ENCODE measurements at regions not wholly inside any gene's neighbourhood (a gene's known extent, or its start where the extent isn't known, plus 50 kb on each side); places are given as distances from the start of the nearest gene placed in this dataset.

DNA sequence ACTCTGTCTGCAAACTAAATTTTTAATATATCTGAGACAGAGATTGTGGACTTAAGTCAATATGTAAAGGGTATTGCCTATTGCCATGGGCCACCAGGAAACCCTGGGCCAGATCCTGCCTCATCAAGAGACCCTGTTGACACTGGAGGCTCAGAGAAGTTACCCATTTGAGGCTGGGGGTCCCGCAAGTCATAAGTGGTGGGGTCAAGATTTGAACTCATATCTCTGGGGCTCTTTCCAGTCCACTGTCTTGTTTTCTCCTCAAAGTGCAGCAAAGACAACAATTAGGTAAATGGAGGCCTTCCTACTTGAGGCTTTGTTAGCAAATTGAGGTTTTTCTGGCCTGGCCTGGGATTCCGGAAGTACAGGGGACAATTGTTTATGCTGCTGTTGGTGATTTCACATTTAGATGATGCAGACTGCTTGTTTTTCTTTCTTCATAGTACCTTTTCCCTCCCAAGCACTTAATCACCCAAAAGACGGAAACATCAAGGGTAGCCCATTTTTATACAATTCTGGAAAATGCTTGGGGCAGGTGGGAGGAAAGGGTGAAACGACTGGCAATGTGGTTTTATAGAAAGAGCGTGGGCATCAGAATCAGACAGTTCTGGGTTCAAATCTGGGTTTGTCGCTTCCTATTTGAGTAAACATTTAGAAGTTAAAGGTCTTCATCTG, 160.0 kb downstream of the SMIM20 start:
- TF ChIP-seq POLR2AphosphoS5 (IDR thresholded peaks at IDR 0.05; ENCODE audit: low read depth) (no peak), SPI1 (IDR thresholded peaks at IDR 0.05; ENCODE audit: borderline replicate concordance, low read depth) (no peak)
- TF ChIP-seq, protein P1, sequence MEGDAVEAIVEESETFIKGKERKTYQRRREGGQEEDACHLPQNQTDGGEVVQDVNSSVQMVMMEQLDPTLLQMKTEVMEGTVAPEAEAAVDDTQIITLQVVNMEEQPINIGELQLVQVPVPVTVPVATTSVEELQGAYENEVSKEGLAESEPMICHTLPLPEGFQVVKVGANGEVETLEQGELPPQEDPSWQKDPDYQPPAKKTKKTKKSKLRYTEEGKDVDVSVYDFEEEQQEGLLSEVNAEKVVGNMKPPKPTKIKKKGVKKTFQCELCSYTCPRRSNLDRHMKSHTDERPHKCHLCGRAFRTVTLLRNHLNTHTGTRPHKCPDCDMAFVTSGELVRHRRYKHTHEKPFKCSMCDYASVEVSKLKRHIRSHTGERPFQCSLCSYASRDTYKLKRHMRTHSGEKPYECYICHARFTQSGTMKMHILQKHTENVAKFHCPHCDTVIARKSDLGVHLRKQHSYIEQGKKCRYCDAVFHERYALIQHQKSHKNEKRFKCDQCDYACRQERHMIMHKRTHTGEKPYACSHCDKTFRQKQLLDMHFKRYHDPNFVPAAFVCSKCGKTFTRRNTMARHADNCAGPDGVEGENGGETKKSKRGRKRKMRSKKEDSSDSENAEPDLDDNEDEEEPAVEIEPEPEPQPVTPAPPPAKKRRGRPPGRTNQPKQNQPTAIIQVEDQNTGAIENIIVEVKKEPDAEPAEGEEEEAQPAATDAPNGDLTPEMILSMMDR (IDR thresholded peaks at IDR 0.05; ENCODE audit: insufficient read depth, low read length): no peak
- TF ChIP-seq, protein P2, sequence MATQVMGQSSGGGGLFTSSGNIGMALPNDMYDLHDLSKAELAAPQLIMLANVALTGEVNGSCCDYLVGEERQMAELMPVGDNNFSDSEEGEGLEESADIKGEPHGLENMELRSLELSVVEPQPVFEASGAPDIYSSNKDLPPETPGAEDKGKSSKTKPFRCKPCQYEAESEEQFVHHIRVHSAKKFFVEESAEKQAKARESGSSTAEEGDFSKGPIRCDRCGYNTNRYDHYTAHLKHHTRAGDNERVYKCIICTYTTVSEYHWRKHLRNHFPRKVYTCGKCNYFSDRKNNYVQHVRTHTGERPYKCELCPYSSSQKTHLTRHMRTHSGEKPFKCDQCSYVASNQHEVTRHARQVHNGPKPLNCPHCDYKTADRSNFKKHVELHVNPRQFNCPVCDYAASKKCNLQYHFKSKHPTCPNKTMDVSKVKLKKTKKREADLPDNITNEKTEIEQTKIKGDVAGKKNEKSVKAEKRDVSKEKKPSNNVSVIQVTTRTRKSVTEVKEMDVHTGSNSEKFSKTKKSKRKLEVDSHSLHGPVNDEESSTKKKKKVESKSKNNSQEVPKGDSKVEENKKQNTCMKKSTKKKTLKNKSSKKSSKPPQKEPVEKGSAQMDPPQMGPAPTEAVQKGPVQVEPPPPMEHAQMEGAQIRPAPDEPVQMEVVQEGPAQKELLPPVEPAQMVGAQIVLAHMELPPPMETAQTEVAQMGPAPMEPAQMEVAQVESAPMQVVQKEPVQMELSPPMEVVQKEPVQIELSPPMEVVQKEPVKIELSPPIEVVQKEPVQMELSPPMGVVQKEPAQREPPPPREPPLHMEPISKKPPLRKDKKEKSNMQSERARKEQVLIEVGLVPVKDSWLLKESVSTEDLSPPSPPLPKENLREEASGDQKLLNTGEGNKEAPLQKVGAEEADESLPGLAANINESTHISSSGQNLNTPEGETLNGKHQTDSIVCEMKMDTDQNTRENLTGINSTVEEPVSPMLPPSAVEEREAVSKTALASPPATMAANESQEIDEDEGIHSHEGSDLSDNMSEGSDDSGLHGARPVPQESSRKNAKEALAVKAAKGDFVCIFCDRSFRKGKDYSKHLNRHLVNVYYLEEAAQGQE (IDR thresholded peaks at IDR 0.05; ENCODE audit: insufficient replicate concordance, low read depth): no peak

Data from HL-60 (cell line).